ENCODE measurements at regions not wholly inside any gene's neighbourhood (a gene's known extent, or its start where the extent isn't known, plus 50 kb on each side); places are given as distances from the start of the nearest gene placed in this dataset.

GRCh38 chr3:64303401-64303800, 78.1 kb upstream of the PRICKLE2 start:
- Histone ChIP-seq H3K4me1 (peaks cover 9% of the 10 kb centered on the region), H4K20me1 (ENCODE audit: low read depth) (no peaks in the 10 kb centered on the region), H3K9ac (no peak overlapping the region), H3K36me3 (no peaks in the 10 kb centered on the region), H3K4me3 (no peak overlapping the region), H3F3A (ENCODE audit: low read depth) (no peaks in the 10 kb centered on the region), H3K27ac (no peak overlapping the region), H3K4me2 (no peak overlapping the region), H2AFZ (replicated peaks) (no peak overlapping the region), H3K79me2 (ENCODE audit: low read depth) (no peaks in the 10 kb centered on the region), H3K27me3 (no peaks in the 10 kb centered on the region), H3K9me3 (ENCODE audit: low read depth) (no peaks in the 10 kb centered on the region)
- Mint-ChIP-seq H3K27ac (no peak overlapping the region), H3K4me3 (no peak overlapping the region), H3K36me3 (no peaks in the 10 kb centered on the region), H3K27me3 (ENCODE audit: insufficient read depth, low read depth) (peaks cover 4% of the 10 kb centered on the region), H3K9me3 (peaks cover 2% of the 10 kb centered on the region), H3K4me1 (peaks cover 4% of the 10 kb centered on the region)
- DNase-seq (ENCODE audit: low spot score), result no peak
- no peak for TF ChIP-seq CTCF (IDR thresholded peaks at IDR 0.05)
- TF ChIP-seq EZH2 (IDR thresholded peaks at IDR 0.05), result no peak
- TF ChIP-seq EZH2phosphoT487 (IDR thresholded peaks at IDR 0.05), result no peak

DNA sequence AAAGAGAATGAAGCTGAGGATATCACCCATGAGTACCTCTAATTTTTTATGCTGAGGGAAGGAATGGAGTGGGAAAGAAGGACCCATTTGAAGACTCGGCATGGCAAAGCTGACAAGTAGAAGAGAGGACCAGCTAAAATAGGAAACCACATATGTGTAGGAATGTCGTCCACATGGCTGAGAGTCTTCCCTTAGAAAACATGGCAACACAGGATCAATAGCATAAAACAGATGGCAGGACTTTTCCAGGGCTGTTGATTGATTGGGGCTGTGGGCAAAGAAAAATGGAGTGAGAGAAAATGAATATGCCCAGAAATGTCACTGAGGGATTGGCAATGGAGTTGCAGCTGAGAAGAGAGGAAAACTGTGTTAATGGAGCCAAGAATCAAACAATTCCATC, 76.2 kb upstream of the PRICKLE2 start:
- H3K27ac ChIP-seq, result no peak overlapping the region
- no peaks in the 10 kb centered on the region for H3K79me2 ChIP-seq (ENCODE audit: low read depth)
- no peaks in the 10 kb centered on the region for H3F3A ChIP-seq (ENCODE audit: low read depth)
- no peaks in the 10 kb centered on the region for H3K36me3 Mint-ChIP-seq
- no peaks in the 10 kb centered on the region for H3K27me3 ChIP-seq
- no peaks in the 10 kb centered on the region for H4K20me1 ChIP-seq (ENCODE audit: low read depth)
- H3K9me3 ChIP-seq (ENCODE audit: low read depth), result no peaks in the 10 kb centered on the region
- H3K9me3 Mint-ChIP-seq, result peaks cover 13% of the 10 kb centered on the region
- H2AFZ ChIP-seq (replicated peaks), result no peak overlapping the region
- H3K36me3 ChIP-seq, result no peaks in the 10 kb centered on the region
- H3K27ac Mint-ChIP-seq, result no peak overlapping the region
- peaks cover 8% of the 10 kb centered on the region for H3K4me1 ChIP-seq
- no peak for DNase-seq (ENCODE audit: low spot score)
- no peak overlapping the region for H3K4me3 ChIP-seq
- H3K4me1 Mint-ChIP-seq, result peaks cover 4% of the 10 kb centered on the region
- peaks cover 4% of the 10 kb centered on the region for H3K27me3 Mint-ChIP-seq (ENCODE audit: insufficient read depth, low read depth)
- no peak overlapping the region for H3K4me2 ChIP-seq
- H3K9ac ChIP-seq, result no peak overlapping the region
- no peak overlapping the region for H3K4me3 Mint-ChIP-seq
- TF ChIP-seq EZH2phosphoT487 (IDR thresholded peaks at IDR 0.05) (no peak), CTCF (IDR thresholded peaks at IDR 0.05) (no peak), EZH2 (IDR thresholded peaks at IDR 0.05) (no peak)

DNA sequence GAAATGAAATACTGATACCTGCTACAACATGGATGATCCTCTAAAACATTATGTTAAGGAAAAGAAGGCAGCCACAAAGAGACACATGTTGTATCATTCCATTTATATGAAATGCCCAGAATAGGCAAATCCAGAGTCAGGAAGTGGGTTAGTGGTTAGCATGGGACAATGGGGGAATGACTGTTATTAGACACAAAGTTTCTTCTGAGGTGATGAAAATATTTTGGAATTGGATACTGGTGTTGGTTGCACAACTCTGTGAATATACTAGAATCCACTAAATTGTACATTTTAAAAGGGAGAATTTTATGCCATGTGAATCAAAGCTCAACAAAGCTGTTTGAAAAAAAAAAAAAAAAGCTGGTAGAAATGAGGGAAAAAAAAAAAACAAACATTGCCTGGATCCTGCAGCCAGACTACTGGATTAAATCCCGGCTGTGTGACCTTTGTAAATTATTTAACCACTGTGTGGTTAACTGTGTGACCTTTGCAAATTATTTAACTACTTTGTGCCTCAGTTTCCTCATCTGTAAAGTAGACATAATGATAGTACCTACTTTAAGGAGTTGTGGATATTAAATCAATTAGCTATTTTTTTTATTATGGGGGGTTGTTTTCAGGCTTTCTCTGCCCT, 75.6 kb upstream of the PRICKLE2 start:
- no peaks in the 10 kb centered on the region for H3K9me3 ChIP-seq (ENCODE audit: low read depth)
- no peaks in the 10 kb centered on the region for H3K79me2 ChIP-seq (ENCODE audit: low read depth)
- Mint-ChIP-seq H3K36me3 (no peaks in the 10 kb centered on the region), H3K27me3 (ENCODE audit: insufficient read depth, low read depth) (peaks cover 4% of the 10 kb centered on the region), H3K9me3 (peaks cover 13% of the 10 kb centered on the region), H3K4me3 (no peak overlapping the region), H3K27ac (no peak overlapping the region), H3K4me1 (peaks cover 2% of the 10 kb centered on the region)
- H3K4me2 ChIP-seq, result no peak overlapping the region
- H3K4me3 ChIP-seq, result no peak overlapping the region
- no peaks in the 10 kb centered on the region for H4K20me1 ChIP-seq (ENCODE audit: low read depth)
- H3K36me3 ChIP-seq, result no peaks in the 10 kb centered on the region
- TF ChIP-seq CTCF (IDR thresholded peaks at IDR 0.05) (no peak), EZH2 (IDR thresholded peaks at IDR 0.05) (no peak), EZH2phosphoT487 (IDR thresholded peaks at IDR 0.05) (no peak)
- H3K4me1 ChIP-seq, result peaks cover 2% of the 10 kb centered on the region
- no peaks in the 10 kb centered on the region for H3K27me3 ChIP-seq
- H3K27ac ChIP-seq, result no peak overlapping the region
- DNase-seq (ENCODE audit: low spot score), result no peak
- no peak overlapping the region for H2AFZ ChIP-seq (replicated peaks)
- H3K9ac ChIP-seq, result no peak overlapping the region
- no peaks in the 10 kb centered on the region for H3F3A ChIP-seq (ENCODE audit: low read depth)
